H9 (cell line): ENCODE measurements at regions not wholly inside any gene's neighbourhood (a gene's known extent, or its start where the extent isn't known, plus 50 kb on each side); places are given as distances from the start of the nearest gene placed in this dataset.

Source experiments
- DNase-seq: peaks from one replicate; pipeline ENCODE4 v3.0.0-alpha.2; 2017
- H2AFZ ChIP-seq: one replicate; pipeline ENCODE4 v1.6.1; 2013; ENCODE audit warnings: mild to moderate bottlenecking, low read length, control low read depth, moderate library complexity
- H2AK5ac ChIP-seq: 2 replicates; pipeline ENCODE4 v1.6.1; 2013; ENCODE audit warnings: low read length, control low read depth, mixed read lengths; ENCODE audit not compliant: insufficient read length
- H2BK120ac ChIP-seq: one replicate; pipeline ENCODE4 v1.6.1; 2013; ENCODE audit warnings: low read depth, mild to moderate bottlenecking, low read length, control low read depth, inconsistent platforms; ENCODE audit not compliant: poor library complexity, severe bottlenecking
- H2BK12ac ChIP-seq: 2 replicates; pipeline ENCODE4 v1.6.1; 2013; ENCODE audit warnings: low read length, control low read depth, mixed read lengths, low read depth; ENCODE audit not compliant: insufficient read length
- H2BK15ac ChIP-seq: 2 replicates; pipeline ENCODE4 v1.6.1; 2013; ENCODE audit warnings: low read depth, low read length, control low read depth
- H2BK20ac ChIP-seq: one replicate; pipeline ENCODE4 v1.6.1; 2013; ENCODE audit warnings: low read depth, mild to moderate bottlenecking, low read length, control low read depth, inconsistent platforms; ENCODE audit not compliant: poor library complexity, severe bottlenecking
- H2BK5ac ChIP-seq: 2 replicates; pipeline ENCODE4 v1.6.1; 2013; ENCODE audit warnings: low read length, control low read depth, mixed read lengths; ENCODE audit not compliant: insufficient read length
- H3K14ac ChIP-seq: 2 replicates; pipeline ENCODE4 v1.6.1; 2013; ENCODE audit warnings: low read length, control low read depth; ENCODE audit not compliant: insufficient read depth
- H3K18ac ChIP-seq: 2 replicates; pipeline ENCODE4 v1.6.1; 2013; ENCODE audit warnings: low read depth, mild to moderate bottlenecking, mixed read lengths, low read length, control low read depth; ENCODE audit not compliant: insufficient read length
- H3K23ac ChIP-seq: 2 replicates; pipeline ENCODE4 v1.6.1; 2013; ENCODE audit warnings: low read length, control low read depth, mixed read lengths, low read depth; ENCODE audit not compliant: insufficient read length
- H3K23me2 ChIP-seq: 2 replicates; pipeline ENCODE4 v1.6.1; 2013; ENCODE audit warnings: low read depth, mild to moderate bottlenecking, mixed read lengths, low read length, control low read depth; ENCODE audit not compliant: insufficient read length, poor library complexity, severe bottlenecking
- H3K27ac ChIP-seq: 2 replicates; pipeline ENCODE4 v1.5.1; 2013; ENCODE audit warnings: low read length, control low read depth, mixed read lengths, low read depth; ENCODE audit not compliant: insufficient read length
- H3K27me3 ChIP-seq: 2 replicates; pipeline ENCODE4 v1.6.1; 2013; ENCODE audit warnings: low read length, control low read depth, inconsistent platforms; ENCODE audit not compliant: insufficient read depth
- H3K4ac ChIP-seq: 2 replicates; pipeline ENCODE4 v1.6.1; 2013; ENCODE audit warnings: low read depth, mild to moderate bottlenecking, control low read depth, inconsistent platforms, low read length, moderate library complexity
- H3K4me1 ChIP-seq: 2 replicates; pipeline ENCODE4 v1.6.1; 2013; ENCODE audit warnings: low read length, control low read depth, inconsistent platforms; ENCODE audit not compliant: insufficient read depth
- H3K4me2 ChIP-seq: 2 replicates; pipeline ENCODE4 v1.6.1; 2013; ENCODE audit warnings: low read length, control low read depth, mixed read lengths; ENCODE audit not compliant: insufficient read length, insufficient read depth
- H3K56ac ChIP-seq: 2 replicates; pipeline ENCODE4 v1.6.1; 2013; ENCODE audit warnings: low read depth, mild to moderate bottlenecking, mixed read lengths, low read length, control low read depth; ENCODE audit not compliant: insufficient read length
- H3K79me1 ChIP-seq: 2 replicates; pipeline ENCODE4 v1.6.1; 2013; ENCODE audit warnings: low read depth, mild to moderate bottlenecking, moderate library complexity, low read length, control low read depth, inconsistent platforms; ENCODE audit not compliant: insufficient read depth, poor library complexity, severe bottlenecking
- H3K79me2 ChIP-seq: 2 replicates; pipeline ENCODE4 v1.6.1; 2013; ENCODE audit warnings: low read length, control low read depth, inconsistent platforms; ENCODE audit not compliant: insufficient read depth
- H3K9ac ChIP-seq: 2 replicates; pipeline ENCODE4 v1.6.1; 2013; ENCODE audit warnings: low read length, control low read depth, mixed read lengths; ENCODE audit not compliant: insufficient read length; ENCODE audit errors: extremely low read depth
- H3K9me3 ChIP-seq: one replicate; pipeline ENCODE4 v1.6.1; 2013; ENCODE audit warnings: low read depth, low read length, inconsistent platforms; ENCODE audit not compliant: control insufficient read depth
- H3T11ph ChIP-seq: one replicate; pipeline ENCODE4 v1.6.1; 2013; ENCODE audit warnings: mild to moderate bottlenecking, low read length, control low read depth, inconsistent platforms
- H4K20me1 ChIP-seq: one replicate; pipeline ENCODE4 v1.6.1; 2013; ENCODE audit not compliant: control insufficient read depth, insufficient read length, insufficient read depth
- H4K5ac ChIP-seq: 2 replicates; pipeline ENCODE4 v1.6.1; 2013; ENCODE audit warnings: low read depth, mild to moderate bottlenecking, mixed read lengths, low read length, control low read depth; ENCODE audit not compliant: insufficient read length
- H4K8ac ChIP-seq: replicated peaks from 2 replicates; pipeline ENCODE4 v1.6.1; 2013; ENCODE audit warnings: low read length, control low read depth, mixed read lengths, low read depth; ENCODE audit not compliant: insufficient read length
- H4K91ac ChIP-seq: 2 replicates; pipeline ENCODE4 v1.6.1; 2013; ENCODE audit warnings: low read depth, mild to moderate bottlenecking, moderate library complexity, mixed read lengths, low read length, control low read depth; ENCODE audit not compliant: insufficient read length
- H3K27ac Mint-ChIP-seq, 3 experiments: 2 replicates in 2 of 3; 3 replicates in 1 of 3; pipeline ENCODE4 v1.8.0; 2020 to 2021; ENCODE audit warnings: mixed read lengths in 3 of 3, mild to moderate bottlenecking in 1 of 3, moderate library complexity in 1 of 3
- H3K27me3 Mint-ChIP-seq: 2 replicates; pipeline ENCODE4 v1.8.0; 2021; ENCODE audit warnings: low read depth, mild to moderate bottlenecking, moderate library complexity, mixed read lengths
- H3K36me3 Mint-ChIP-seq, 3 experiments: 2 replicates in 2 of 3; 3 replicates in 1 of 3; pipeline ENCODE4 v1.8.0; 2020 to 2021; ENCODE audit warnings: low read depth in 3 of 3, mixed read lengths in 3 of 3; ENCODE audit not compliant: insufficient read depth in 1 of 3
- H3K4me1 Mint-ChIP-seq, 2 experiments: 2 replicates each; pipeline ENCODE4 v1.8.0; 2020; ENCODE audit warnings: mixed read lengths in 2 of 2
- H3K4me3 Mint-ChIP-seq, 2 experiments: 2 replicates in 1 of 2; 3 replicates in 1 of 2; pipeline ENCODE4 v1.8.0; 2020 to 2021; ENCODE audit warnings: mild to moderate bottlenecking in 2 of 2, mixed read lengths in 2 of 2, moderate library complexity in 1 of 2
- H3K9me3 Mint-ChIP-seq, 2 experiments: 2 replicates in 1 of 2; 3 replicates in 1 of 2; pipeline ENCODE4 v1.8.0; 2020; ENCODE audit warnings: mild to moderate bottlenecking in 2 of 2, mixed read lengths in 2 of 2, moderate library complexity in 1 of 2
- WGBS: extraction: QIAGEN DNeasy Blood & Tissue Kit; methylation state at CpG from one replicate; pipeline ENCODE4 v1.1.7; 2013; ENCODE audit warnings: missing lambda C conversion rate, low lambda C conversion rate, mixed read lengths; ENCODE audit not compliant: insufficient read length; ENCODE audit errors: extremely low coverage; 5-methylcytosine and 5-hydroxymethylcytosine counted together
- TF ChIP-seq, protein P1 (sequence below): fragments of 200-600 bp; sonication (generic); conservative IDR thresholded peaks from 3 replicates; pipeline ENCODE4 v1.8.0; 2021; ENCODE audit warnings: antibody characterized with exemption, mild to moderate bottlenecking

DNA sequence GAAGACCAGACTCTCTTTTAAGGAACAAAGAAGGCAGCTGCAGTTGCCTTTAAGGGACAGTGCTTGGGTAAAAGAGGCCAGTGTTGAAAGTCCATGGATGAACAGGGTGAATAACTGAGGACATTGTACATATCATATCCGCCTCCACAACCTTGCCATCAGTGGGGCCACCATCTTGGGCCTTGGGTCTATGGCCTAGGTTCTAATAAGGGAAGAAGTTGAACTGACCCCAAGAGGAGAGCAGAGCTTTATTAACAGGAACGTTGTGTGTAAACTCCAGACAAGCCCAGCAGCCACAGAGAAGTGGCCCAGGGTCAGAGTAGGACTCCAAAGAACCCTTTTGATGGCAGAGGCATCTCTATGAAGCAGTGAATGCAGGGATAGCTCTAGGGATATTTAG lies 332.8 kb downstream of the CYP26B1 start:
- Histone ChIP-seq H3T11ph (no peak overlapping the region), H3K4me2 (no peak overlapping the region), H2BK15ac (no peak overlapping the region), H3K4ac (no peak overlapping the region), H2BK20ac (no peak overlapping the region), H3K56ac (no peak overlapping the region), H3K4me1 (no peaks in the 10 kb centered on the region), H3K27me3 (no peaks in the 10 kb centered on the region), H4K5ac (no peak overlapping the region), H3K9ac (no peak overlapping the region), H2AK5ac (no peak overlapping the region), H3K23me2 (no peaks in the 10 kb centered on the region), H3K23ac (no peak overlapping the region), H2BK120ac (no peak overlapping the region), H4K91ac (no peak overlapping the region), H3K79me2 (no peaks in the 10 kb centered on the region), H4K8ac (no peak overlapping the region), H2BK12ac (no peak overlapping the region), H3K9me3 (no peaks in the 10 kb centered on the region), H4K20me1 (no peaks in the 10 kb centered on the region), H2AFZ (no peak overlapping the region), H2BK5ac (no peak overlapping the region), H3K18ac (no peak overlapping the region), H3K79me1 (no peaks in the 10 kb centered on the region), H3K14ac (no peak overlapping the region), H3K27ac (no peak overlapping the region)
- TF ChIP-seq, protein P1, sequence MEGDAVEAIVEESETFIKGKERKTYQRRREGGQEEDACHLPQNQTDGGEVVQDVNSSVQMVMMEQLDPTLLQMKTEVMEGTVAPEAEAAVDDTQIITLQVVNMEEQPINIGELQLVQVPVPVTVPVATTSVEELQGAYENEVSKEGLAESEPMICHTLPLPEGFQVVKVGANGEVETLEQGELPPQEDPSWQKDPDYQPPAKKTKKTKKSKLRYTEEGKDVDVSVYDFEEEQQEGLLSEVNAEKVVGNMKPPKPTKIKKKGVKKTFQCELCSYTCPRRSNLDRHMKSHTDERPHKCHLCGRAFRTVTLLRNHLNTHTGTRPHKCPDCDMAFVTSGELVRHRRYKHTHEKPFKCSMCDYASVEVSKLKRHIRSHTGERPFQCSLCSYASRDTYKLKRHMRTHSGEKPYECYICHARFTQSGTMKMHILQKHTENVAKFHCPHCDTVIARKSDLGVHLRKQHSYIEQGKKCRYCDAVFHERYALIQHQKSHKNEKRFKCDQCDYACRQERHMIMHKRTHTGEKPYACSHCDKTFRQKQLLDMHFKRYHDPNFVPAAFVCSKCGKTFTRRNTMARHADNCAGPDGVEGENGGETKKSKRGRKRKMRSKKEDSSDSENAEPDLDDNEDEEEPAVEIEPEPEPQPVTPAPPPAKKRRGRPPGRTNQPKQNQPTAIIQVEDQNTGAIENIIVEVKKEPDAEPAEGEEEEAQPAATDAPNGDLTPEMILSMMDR = no peak
- Mint-ChIP-seq H3K27me3 (peaks cover 7% of the 10 kb centered on the region), H3K36me3 (no peaks in the 10 kb centered on the region), H3K27ac (no peak overlapping the region), H3K9me3 (no peaks in the 10 kb centered on the region; a peak in 1 of 5 replicates), H3K4me1 (no peaks in the 10 kb centered on the region), H3K4me3 (no peak overlapping the region)
- no CpG with 5 or more reads among the region's 2 CpGs for WGBS
- no peak for DNase-seq
